ENCODE measurements at regions not wholly inside any gene's neighbourhood (a gene's known extent, or its start where the extent isn't known, plus 50 kb on each side); places are given as distances from the start of the nearest gene placed in this dataset.

DNA sequence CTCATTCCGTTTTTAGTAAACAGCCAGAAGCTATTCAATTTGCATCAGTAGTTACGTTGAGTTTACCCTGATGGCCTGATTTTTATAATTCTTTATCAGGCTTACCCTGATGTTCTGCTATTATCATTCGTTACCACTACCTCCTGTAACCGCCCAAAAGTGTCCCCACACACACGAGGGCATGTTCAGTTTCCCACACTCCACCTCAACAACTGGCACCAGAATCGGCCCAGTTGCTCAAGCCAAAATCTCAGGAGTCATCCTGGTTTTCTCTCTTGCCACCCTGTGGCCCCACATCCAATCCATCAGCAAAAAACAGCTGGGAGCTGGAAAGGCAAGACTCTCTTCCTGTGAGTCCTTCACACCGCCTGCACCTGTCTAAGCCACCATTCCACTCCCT lies 102.9 kb upstream of the RAB6C start:
- TF ChIP-seq, protein P1, sequence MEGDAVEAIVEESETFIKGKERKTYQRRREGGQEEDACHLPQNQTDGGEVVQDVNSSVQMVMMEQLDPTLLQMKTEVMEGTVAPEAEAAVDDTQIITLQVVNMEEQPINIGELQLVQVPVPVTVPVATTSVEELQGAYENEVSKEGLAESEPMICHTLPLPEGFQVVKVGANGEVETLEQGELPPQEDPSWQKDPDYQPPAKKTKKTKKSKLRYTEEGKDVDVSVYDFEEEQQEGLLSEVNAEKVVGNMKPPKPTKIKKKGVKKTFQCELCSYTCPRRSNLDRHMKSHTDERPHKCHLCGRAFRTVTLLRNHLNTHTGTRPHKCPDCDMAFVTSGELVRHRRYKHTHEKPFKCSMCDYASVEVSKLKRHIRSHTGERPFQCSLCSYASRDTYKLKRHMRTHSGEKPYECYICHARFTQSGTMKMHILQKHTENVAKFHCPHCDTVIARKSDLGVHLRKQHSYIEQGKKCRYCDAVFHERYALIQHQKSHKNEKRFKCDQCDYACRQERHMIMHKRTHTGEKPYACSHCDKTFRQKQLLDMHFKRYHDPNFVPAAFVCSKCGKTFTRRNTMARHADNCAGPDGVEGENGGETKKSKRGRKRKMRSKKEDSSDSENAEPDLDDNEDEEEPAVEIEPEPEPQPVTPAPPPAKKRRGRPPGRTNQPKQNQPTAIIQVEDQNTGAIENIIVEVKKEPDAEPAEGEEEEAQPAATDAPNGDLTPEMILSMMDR (IDR thresholded peaks at IDR 0.05; ENCODE audit: insufficient read depth, low read length, poor library complexity, severe bottlenecking), result no peak
- TF ChIP-seq EZH2phosphoT487 (conservative IDR thresholded peaks at IDR 0.05; ENCODE audit: low read length), result no peak
